Body of pancreas (tissue), 4 donors: ENCODE measurements at regions not wholly inside any gene's neighbourhood (a gene's known extent, or its start where the extent isn't known, plus 50 kb on each side); places are given as distances from the start of the nearest gene placed in this dataset.

Source experiments
- ATAC-seq: fragments of 150-250 bp; one replicate; pipeline ENCODE4 v1.9.1; 2016
- DNase-seq, 4 donors: peaks; one replicate each; pipeline ENCODE4 v3.0.0-alpha.2; 2019
- H3K27ac ChIP-seq, 4 donors: fragments of 200-600 bp; sonication (generic); 1 replicate in 3 of 4; 2 replicates in 1 of 4; pipeline versions ENCODE4 v1.5.1 to v1.6.1; 2016 to 2019; ENCODE audit warnings: mild to moderate bottlenecking in 1 of 4, mixed read lengths in 1 of 4, moderate library complexity in 1 of 4
- H3K27me3 ChIP-seq, 2 donors: fragments of 200-600 bp; sonication (generic); one replicate each; pipeline ENCODE4 v1.6.0; 2016; ENCODE audit warnings: mild to moderate bottlenecking in 1 of 2
- H3K36me3 ChIP-seq, 2 donors: fragments of 200-600 bp; sonication (generic); replicated peaks in 1 of 2; 2 replicates each; pipeline ENCODE4 v1.5.1; 2016; ENCODE audit warnings: low read depth in 2 of 2; ENCODE audit not compliant: insufficient read depth in 1 of 2
- H3K4me1 ChIP-seq: fragments of 200-600 bp; sonication (generic); one replicate; pipeline ENCODE4 v1.6.0; 2016
- H3K4me3 ChIP-seq, 2 donors: fragments of 200-600 bp; sonication (generic); 1 replicate in 1 of 2; 2 replicates in 1 of 2; pipeline ENCODE4 v1.5.1; 2016 to 2019
- H3K9me3 ChIP-seq, 3 donors: fragments of 200-600 bp; sonication (generic); 1 replicate in 2 of 3; 2 replicates in 1 of 3; pipeline ENCODE4 v1.5.1; 2016
- CTCF ChIP-seq, 7 experiments: fragments of 450-650 bp in 4 of 7; fragments of 200-600 bp in 3 of 7; sonication (generic) in 3 of 7; IDR thresholded peaks; one replicate each; pipeline ENCODE4 v1.5.1; 2016 to 2019; ENCODE audit warnings: antibody characterized with exemption in 7 of 7
- POLR2A ChIP-seq, 3 donors: fragments of 450-650 bp; IDR thresholded peaks; one replicate each; pipeline ENCODE4 v1.6.1; 2016; ENCODE audit warnings: antibody characterized with exemption in 3 of 3, mild to moderate bottlenecking in 2 of 3
- WGBS, 2 donors: methylation state at CpG; one replicate each; pipeline ENCODE4 v1.1.5; 2017; 5-methylcytosine and 5-hydroxymethylcytosine counted together
- intact Hi-C: fragments of 100-400 bp; cut with DNase I; formaldehyde crosslinking; loops from one replicate; pipeline ENCODE4 v1.15.1; 2023

GRCh38 chr6:139611327-139612134 lies 237.1 kb upstream of the CITED2 start:
- ATAC-seq (no peak), DNase-seq (no peak)
- H3K4me1 ChIP-seq, result peaks cover 7% of the 10 kb centered on the region
- no peaks in the 10 kb centered on the region for H3K9me3 ChIP-seq
- H3K27ac ChIP-seq, result no peak overlapping the region
- H3K36me3 ChIP-seq, result no peaks in the 10 kb centered on the region
- no peak overlapping the region for H3K4me3 ChIP-seq
- intact Hi-C loops, result no loop called here
- H3K27me3 ChIP-seq, result no peaks in the 10 kb centered on the region
- WGBS, 2 donors, result 67 to 68% methylated on average over 8 of the region's 8 CpGs
- TF ChIP-seq POLR2A (IDR thresholded peaks at IDR 0.05), result no peak
- no peak for TF ChIP-seq CTCF (IDR thresholded peaks at IDR 0.05)

- ATAC-seq (no peak), DNase-seq (no peak)
- TF ChIP-seq POLR2A (IDR thresholded peaks at IDR 0.05) (no peak), CTCF (IDR thresholded peaks at IDR 0.05) (no peak)
- Histone ChIP-seq H3K4me3 (no peak overlapping the region), H3K4me1 (peaks cover 7% of the 10 kb centered on the region), H3K9me3 (no peaks in the 10 kb centered on the region), H3K36me3 (no peaks in the 10 kb centered on the region), H3K27me3 (no peaks in the 10 kb centered on the region), H3K27ac (no peak overlapping the region)
- 83 to 87% methylated on average over 3 of the region's 3 CpGs for WGBS, 2 donors
- intact Hi-C loops, result no loop called here
Measured at GRCh38 chr6:139608466-139609261, 234.2 kb upstream of the CITED2 start.

GRCh38 chr6:139605350-139605749 lies 230.9 kb upstream of the CITED2 start:
- DNase-seq (no peak), ATAC-seq (no peak)
- Histone ChIP-seq H3K36me3 (no peaks in the 10 kb centered on the region), H3K9me3 (no peaks in the 10 kb centered on the region), H3K27ac (no peak overlapping the region), H3K4me3 (no peak overlapping the region), H3K4me1 (no peaks in the 10 kb centered on the region), H3K27me3 (no peaks in the 10 kb centered on the region)
- intact Hi-C loops, result no loop called here
- 69 to 75% methylated on average over 3 of the region's 3 CpGs for WGBS, 2 donors
- no peak for TF ChIP-seq POLR2A (IDR thresholded peaks at IDR 0.05)
- no peak for TF ChIP-seq CTCF (IDR thresholded peaks at IDR 0.05)

- Histone ChIP-seq H3K27ac (no peak overlapping the region), H3K9me3 (no peaks in the 10 kb centered on the region), H3K4me1 (no peaks in the 10 kb centered on the region), H3K36me3 (no peaks in the 10 kb centered on the region), H3K4me3 (no peak overlapping the region), H3K27me3 (no peaks in the 10 kb centered on the region)
- WGBS, 2 donors, result 85 to 87% methylated on average over 2 of the region's 2 CpGs
- no peak for DNase-seq
- TF ChIP-seq CTCF (IDR thresholded peaks at IDR 0.05) (no peak), POLR2A (IDR thresholded peaks at IDR 0.05) (no peak)
- no peak for ATAC-seq
- intact Hi-C loops, result no loop called here
Measured at GRCh38 chr6:139603581-139603980, 229.1 kb upstream of the CITED2 start.
